Peyer's patch (tissue), 4 donors: ENCODE measurements at regions not wholly inside any gene's neighbourhood (a gene's known extent, or its start where the extent isn't known, plus 50 kb on each side); places are given as distances from the start of the nearest gene placed in this dataset.

Experiments used
- POLR2A ChIP-seq, 2 donors: fragments of 450-650 bp; IDR thresholded peaks; one replicate each; pipeline ENCODE4 v1.5.1; 2017; ENCODE audit warnings: antibody characterized with exemption in 2 of 2, mild to moderate bottlenecking in 2 of 2, moderate library complexity in 2 of 2
- TF ChIP-seq, protein P1 (sequence below), 6 experiments: fragments of 450-650 bp in 4 of 6; fragments of 200-600 bp in 2 of 6; sonication (generic) in 1 of 6; IDR thresholded peaks; one replicate each; pipeline ENCODE4 v1.5.1; 2017 to 2019; ENCODE audit warnings: antibody characterized with exemption in 6 of 6, mild to moderate bottlenecking in 3 of 6, moderate library complexity in 1 of 6

DNA sequence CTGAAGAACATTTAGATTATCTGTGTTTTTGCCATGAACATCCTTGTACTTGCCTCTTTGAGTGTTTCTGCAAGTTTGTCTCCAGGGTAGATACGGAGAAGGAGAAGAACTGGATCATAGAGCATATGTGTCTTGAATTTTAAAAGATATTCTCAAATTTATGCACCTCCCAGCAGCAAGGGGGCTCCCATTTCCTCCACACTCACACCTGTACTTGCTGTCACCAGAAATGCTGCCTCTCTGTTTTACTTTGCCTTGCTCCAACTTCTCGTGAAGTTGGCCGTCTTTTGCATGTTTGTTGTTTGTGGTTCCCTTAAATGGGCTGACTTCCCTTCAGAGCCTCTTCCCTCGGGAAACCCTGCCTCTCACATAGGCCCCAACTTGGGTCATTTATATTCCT, 171.0 kb downstream of the TFAP2C start:
- TF ChIP-seq, protein P1, sequence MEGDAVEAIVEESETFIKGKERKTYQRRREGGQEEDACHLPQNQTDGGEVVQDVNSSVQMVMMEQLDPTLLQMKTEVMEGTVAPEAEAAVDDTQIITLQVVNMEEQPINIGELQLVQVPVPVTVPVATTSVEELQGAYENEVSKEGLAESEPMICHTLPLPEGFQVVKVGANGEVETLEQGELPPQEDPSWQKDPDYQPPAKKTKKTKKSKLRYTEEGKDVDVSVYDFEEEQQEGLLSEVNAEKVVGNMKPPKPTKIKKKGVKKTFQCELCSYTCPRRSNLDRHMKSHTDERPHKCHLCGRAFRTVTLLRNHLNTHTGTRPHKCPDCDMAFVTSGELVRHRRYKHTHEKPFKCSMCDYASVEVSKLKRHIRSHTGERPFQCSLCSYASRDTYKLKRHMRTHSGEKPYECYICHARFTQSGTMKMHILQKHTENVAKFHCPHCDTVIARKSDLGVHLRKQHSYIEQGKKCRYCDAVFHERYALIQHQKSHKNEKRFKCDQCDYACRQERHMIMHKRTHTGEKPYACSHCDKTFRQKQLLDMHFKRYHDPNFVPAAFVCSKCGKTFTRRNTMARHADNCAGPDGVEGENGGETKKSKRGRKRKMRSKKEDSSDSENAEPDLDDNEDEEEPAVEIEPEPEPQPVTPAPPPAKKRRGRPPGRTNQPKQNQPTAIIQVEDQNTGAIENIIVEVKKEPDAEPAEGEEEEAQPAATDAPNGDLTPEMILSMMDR (IDR thresholded peaks at IDR 0.05), result no peak
- TF ChIP-seq POLR2A (IDR thresholded peaks at IDR 0.05), result no peak
